Ammon's horn (tissue), 1 donor: ENCODE measurements at regions not wholly inside any gene's neighbourhood (a gene's known extent, or its start where the extent isn't known, plus 50 kb on each side); places are given as distances from the start of the nearest gene placed in this dataset.
A peak's percentile ranks its signal among the peaks of the same experiment; 100 is the strongest.
"Not testable (repeated sequence)": the region's sequence is repeated elsewhere in the genome, so short reads cannot be mapped to it uniquely, and the experiment has no call there.

Source experiments
- DNase-seq: peaks from one replicate; pipeline ENCODE4 v3.0.0-alpha.2; 2016; ENCODE audit warnings: low spot score

DNA sequence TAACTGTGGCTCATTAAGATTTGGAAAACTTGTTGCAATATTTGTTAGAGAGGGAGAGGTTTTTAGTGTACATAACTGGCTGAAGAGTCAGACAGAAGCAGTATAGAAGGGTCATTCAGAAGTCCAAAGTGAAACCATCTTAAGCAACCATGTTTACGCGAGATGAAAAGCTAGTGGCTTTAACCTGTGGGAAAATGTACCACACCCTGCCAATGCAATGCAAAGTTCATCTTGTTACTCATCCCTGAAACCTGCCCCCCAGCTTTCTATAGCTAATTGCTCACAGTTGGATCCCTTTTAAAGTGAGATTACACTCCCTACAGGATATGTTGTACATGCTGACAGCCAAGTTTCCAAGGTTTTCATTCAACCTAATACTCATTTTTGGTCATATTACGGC lies 96.7 kb upstream of the RAPGEF2 start:
- DNase-seq = no peak

DNA sequence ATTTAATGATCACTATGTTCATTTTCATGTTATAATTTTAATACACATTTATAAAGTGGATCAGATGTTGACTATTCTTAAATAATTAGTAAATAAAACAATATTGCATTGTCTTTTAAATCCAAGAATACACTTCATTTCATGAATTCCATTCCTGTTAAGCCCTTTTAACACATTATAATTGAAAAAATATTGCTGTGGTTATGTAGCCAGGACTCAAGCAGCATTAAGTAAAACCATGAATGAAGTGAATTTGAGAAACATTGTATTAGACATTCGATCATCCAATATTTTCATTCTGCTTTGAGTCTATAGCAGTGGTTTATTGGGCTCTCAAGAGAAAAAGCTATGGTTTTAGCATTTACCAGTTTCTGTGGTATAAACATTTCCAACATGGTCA lies 94.2 kb upstream of the RAPGEF2 start:
- DNase-seq = no peak

DNA sequence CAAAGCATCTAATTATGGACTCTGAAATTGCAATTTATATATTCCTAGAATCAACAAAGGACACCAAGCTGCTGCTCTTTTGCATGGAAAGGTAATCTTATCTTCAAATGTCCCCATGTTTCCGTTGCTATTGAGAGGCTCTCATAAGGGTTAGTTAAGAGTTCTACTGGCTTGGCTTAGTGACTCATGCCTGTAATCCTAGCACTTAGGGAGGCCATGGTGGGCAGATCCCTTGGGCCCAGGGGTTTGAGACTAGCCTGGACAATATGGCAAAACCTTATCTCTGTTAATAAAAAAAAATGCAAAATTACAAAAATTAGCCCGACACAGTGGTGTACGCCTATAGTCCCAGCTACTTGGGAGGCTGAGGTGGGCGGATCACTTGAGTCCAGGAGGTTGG lies 93.4 kb upstream of the RAPGEF2 start:
- DNase-seq = no peak

DNA sequence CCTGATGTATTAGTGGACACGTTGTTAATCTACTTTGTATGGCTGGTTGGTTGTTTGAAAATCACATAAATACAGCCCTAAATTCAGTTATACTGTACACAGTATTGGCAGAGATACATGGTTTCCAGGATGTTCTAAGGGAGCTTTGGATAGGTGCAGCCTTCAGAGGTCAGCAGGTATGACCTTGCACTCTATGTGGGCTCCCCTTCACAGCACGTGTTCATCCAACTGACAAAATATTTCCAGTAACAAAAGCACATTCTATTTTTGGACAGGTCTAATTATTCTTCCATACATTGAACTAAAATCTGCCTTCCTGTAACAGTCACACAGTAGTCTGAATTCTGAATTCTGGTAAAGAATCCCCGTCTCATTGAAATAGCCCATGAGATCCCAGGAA lies 92.8 kb upstream of the RAPGEF2 start:
- DNase-seq = no peak

DNA sequence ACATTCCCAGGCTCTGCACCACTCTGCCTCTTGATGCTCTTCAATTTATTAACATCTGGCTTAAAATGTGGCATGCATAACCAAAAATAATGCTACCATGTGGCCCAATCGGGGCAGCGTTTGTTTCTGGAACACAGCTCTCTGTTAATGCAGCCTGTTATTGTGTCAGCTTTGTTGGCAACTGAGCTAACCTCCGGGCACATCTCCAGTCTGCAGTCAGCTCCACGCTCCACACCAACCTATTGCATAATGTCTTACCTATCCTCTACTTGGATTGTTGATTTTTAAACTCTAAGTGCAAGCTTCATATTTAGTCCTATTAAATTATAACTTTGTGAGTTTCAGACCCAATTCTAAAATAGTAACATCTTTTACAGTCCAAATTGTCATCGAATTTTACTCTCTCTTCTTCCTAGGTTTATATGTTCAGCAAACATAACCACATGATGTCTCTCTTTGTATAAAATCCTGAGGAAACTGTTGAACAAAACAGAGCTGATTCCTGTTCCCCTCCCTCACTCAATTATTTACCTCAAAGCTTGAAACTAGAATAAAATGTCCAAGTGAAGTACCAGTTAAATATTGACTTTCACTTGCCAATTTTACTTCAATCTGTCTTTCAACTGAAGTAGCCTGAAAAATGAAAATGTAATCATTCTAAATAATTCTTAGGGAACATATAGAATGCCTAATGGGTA lies 92.2 kb upstream of the RAPGEF2 start:
- DNase-seq = peak; percentile 83

DNA sequence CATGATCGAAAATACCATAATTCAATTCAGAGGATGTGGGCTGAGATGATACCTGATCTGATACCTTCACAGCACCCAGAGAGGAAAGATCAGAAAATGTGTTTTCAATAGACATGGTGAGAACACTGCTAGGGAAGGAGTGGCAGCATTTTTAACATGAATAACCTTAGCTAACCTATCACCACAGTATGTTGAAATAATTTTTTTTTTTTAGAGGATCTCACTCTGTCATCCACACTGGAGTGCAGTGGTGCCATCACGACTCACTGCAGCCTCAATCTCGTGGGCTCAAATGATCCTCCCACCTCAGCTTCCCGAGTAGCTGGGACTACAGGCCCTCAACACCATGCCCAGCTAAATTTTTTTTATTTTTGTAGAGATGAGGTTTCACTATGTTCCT lies 90.5 kb upstream of the RAPGEF2 start:
- DNase-seq = no peak

DNA sequence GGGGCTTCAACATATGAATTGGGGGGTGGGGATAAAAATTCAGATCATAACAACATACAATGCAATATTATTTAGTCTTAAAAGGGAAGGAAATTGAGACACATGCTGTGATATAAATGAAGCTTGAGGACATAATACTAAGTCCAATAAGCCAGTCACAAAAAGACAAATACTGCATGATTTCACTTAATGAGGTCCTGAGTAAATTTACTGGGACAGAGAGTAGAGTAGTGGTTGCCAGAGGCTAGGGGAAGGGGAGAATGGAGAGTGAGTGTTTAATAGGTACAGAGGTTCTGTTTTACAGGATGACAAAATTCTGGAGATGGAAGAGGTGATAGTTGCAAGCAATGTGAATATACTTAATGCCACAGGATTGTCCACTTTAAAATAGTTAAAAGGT lies 89.2 kb upstream of the RAPGEF2 start:
- DNase-seq = no peak

DNA sequence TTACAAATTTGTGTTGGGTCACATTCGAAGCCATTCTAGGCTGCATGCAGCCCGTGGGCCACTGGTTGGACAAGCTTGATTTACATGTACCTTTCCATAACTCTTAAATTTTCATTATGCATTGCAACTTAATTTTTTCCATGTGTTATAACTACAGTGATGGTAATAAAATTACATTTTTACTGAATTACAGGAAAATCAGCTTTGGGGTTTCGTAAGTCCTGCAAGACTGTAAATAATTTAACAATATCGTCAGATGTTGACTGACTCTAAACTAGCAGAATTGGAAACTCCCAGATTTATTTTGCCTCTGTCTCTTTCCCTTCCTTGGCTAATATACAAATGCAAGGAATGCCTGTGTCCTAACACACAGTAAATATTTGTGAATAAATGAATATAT lies 88.0 kb upstream of the RAPGEF2 start:
- no peak for DNase-seq

DNA sequence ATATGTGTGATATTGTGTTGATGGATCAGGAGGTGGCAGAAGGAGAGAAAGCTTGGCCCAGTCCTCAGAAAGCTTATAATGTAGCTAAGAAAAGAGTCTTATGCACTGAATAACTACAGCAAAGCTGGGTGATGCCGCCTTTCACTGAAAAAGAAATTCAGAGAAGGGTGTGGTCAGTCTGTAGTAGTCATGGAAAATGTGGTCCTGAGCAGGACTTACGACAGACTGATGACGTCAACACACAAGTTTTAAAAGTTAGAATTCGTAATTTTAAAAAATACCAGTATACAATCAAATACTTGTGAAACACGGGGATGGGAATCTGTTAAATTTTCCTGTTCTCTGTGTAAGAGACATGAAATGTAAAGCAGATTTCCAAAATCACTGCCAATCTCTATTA lies 87.0 kb upstream of the RAPGEF2 start:
- no peak for DNase-seq

DNA sequence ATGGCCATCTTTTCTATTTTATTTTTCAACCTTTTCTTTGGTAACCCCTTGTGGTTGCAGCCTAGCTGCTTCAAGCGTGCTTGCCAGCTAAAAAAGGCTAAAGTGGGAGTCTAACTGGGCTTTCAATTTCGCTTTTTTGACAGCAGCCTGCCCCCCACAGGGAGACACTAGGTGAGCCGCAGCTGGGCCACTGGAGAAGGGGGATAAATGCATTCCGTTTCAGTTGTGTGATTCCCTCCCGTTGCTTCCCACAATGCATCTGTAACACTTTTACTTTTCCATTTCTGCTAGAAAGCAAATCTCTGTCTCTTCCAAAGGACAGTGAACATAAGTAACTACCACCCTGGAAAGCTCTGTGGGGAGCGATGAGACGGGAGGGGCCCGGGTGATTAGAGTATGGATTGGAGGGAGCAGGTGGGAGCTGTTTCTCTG lies 86.3 kb upstream of the RAPGEF2 start:
- peak; percentile 20 for DNase-seq

DNA sequence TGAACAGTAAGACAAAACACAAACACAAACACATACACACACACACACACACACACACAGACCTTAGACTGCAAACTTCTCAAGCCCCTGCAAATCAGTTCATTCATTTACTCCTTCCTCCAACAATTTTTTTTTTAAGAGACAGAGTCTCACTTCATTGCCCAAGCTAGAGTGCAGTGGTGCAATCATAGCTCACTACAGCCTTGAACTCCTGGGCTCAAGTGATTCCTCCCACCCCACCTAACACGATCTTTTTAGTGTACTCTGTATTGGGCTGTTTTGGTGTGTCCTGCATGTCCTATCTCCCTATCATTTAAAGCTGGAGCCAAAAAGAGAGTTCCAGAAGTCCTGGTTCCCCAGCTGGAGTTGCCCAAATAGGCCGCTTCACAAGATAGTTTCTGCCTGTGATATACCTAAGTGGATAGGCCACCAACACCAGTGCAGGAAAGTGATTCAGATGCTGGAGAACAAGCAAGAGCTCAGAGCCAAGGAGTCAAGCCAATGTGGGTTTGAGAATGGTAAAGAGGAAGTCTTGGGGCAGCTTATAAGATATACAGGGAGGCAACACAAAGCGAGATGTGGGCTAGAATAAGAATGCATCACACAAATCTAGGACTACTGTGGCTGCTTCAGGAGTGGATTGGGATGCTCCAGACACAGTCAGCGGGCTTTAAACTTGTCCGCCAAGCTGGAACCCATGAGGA lies 85.4 kb upstream of the RAPGEF2 start:
- DNase-seq = no peak

DNA sequence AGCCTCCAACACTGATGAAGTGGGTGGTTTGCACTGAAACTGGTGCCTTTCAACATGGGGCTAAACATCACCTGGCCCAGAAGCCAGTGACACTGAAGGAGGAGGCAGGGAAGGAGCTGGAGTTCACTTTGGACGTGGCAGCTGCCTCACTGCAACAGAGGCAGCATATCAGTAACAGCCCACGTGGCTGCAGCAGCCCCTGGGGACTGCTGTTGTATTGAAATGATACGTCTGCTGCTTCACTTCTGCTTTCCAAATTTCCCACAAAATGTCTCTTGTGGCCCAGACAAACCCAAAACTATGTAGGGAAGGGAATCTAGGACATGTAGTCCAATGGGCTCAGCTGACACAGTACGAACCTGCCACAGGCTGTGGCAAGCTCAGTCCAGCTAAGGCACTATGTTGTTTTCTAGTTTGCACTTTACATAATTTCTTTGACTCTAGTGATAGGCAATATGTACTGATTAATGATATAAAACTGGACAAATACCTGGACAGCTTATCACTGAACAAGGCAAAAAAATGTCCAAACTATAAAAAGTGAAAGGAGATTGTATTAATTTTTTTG lies 84.7 kb upstream of the RAPGEF2 start:
- no peak for DNase-seq

DNA sequence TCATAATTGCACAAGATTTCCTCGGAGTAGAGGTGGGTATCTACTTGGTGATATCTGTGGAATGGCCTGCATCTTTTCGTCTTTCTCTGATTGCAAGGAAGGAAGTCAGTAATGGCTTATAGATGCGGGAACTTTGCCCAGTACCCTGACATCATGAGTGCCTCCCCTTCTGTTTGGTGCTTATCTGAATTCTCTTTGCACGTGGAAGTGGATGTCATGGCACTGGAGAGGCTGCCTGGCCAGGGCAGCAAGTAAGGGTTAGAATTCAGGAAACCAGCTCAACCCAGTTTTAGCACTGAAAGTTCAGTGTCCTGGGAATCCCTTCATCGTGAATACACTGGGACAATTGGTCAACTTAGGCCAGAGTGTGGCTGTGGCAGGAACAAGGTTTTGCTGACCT lies 83.5 kb upstream of the RAPGEF2 start:
- no peak for DNase-seq

DNA sequence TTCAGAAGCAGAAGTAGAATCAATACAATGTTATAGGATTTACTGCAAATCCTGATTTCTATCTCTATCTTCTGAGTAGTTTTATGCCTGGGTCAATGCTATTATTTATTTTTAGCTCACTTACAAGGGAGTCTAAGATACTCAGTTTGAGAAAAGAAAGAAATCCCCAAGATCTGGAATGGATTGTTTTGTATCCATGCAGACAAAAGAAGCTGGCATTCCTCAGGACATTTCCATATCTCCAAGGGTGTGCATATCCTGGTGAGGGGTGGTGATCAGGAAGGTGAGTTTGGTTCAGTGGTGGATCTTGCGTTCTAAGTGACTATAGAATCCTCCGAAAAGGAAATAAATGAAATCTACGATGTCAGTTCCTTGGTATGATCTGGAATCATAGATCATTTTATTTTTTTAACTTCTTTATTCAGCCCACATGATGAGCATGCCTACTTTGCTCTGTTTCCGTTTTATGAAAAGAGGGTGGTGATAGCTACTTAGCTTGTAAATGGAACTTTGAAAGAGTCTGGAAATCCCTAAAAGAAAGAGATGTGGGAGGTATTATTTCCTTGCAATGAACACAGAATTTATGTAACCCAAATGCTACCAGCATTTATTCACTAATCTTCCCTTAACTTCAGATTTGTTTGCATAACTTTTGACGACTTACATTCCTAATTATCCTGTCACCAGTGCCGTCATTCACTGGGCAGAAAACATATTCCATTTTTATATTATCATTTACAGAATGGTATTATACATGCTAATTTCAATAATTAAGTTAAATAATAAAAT lies 81.1 kb upstream of the RAPGEF2 start:
- no peak for DNase-seq

DNA sequence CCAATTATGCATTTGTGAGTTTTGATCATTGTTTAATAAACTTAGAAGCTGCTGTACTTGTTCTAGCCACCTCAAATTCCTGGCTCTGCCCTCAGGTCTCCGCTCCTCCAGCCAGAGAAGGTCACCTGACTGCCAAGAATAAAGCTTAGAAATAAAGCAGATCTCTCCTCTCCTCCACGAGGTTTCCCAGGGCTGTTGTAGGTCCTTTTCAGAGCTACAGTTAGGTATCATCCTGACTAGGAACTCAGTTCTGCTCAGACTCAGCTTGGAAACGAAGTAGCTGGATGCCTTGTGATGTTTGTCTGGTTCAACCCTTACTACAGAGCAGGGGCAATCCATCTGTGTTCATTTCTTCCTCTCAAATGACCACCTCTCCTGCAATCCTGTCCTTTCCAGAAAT lies 79.1 kb upstream of the RAPGEF2 start:
- DNase-seq = no peak

DNA sequence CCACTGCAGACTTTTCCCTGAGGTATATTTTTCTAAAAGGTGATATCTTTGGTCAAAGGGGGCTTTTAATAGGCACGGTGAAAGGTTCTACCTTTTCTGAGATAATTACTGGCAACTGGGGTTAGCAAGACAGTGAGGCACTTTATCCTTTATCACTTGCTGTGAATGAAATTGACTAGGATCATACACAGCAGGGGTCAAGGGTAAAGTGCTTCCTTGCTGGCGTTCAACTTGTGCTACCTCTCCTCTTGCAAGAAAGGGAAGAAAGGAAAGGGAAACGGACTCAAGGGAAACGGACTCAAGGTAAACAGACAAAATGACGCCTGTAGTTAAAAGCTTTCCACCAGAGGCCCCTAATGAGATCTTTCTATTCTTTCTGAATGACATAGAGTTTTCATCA lies 78.6 kb upstream of the RAPGEF2 start:
- no peak for DNase-seq

DNA sequence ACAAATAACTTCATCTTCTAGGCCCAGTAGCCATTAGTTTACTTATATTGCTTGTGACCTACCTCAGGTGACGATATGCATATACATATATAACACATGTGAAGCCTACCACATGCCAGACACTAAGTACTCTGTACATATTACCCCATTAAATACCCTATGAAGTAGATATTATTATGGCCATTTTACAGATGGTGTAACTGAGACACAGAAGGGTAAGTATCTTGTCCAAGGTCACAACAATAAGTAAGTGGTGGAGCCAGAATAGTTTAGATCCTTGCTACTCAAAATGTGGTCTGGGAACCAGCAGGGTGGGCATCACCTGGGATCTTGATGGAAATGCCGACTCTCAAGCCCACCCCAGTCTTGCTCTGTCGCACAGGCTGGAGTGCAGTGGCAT lies 78.1 kb upstream of the RAPGEF2 start:
- no peak for DNase-seq

DNA sequence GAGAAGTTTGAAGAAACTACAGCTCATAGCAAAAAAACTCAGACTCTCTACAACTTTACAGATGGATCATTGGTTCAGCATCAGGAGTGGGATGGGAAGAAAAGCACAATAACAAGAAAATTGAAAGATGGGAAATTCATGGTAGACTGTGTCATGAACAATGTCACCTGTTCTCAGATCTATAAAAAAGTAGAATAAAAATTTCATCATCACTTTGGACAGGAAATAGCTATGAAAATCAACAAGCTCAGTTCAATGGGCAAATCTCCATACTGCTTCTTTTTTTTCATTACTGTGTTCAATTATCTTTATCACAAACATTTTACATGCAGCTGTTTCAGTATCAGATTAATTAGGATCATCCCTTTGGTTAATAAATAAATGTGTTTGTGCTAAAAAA lies 76.5 kb upstream of the RAPGEF2 start:
- no peak for DNase-seq

DNA sequence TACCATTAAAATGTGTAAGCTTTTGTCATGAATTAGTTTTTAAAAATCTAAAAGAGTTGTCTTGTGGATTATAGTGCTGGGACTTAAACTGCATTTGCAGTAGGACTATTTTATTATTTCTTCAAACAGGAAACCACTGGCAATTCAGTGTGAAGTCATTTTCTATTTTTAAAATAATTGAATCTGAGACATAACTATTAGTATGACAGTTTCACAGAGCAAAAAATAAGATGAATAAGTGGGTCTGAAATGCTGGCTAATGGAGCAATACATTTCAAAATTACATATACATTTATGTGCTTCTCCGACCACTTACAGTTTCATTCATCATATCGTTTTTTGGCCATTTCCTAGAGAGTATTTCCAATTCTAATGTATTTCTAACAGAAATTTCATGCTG lies 75.3 kb upstream of the RAPGEF2 start:
- DNase-seq = no peak

DNA sequence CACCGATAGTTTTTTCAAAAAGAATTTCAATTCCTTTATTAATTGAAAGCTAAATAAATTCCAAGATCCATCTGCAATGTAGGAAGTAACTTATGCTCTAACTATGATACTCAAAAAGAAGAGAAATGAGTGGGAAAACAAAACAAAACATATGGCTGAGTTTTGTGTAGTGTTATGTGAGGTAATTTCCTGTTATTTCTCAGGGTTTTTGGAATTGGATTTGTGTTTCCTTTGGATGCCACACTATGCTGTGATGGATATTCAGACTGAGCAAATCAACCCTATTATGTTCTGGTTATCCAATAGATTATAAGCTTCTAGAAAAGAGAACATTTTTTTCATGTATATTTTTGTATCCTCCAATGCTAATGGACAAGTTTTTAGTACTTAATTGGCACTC lies 73.4 kb upstream of the RAPGEF2 start:
- DNase-seq = no peak

DNA sequence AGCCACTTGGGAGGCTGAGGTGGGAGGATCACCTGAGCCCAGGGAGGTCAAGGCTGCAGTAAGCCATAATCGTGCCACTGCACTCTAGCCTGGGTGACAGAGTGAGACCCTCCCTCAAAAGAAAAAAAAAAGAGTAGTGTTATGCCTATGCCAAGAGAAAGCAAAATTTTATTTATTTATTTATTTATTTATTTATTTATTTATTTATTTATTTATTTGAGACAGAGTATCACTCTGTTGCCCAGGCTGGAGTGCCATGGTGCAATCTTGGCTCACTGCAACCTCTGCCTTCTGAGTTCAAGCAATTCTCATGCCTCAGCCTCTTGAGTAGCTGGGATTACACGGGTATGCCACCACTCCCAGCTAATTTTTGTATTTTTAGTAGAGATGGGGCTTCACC lies 72.6 kb upstream of the RAPGEF2 start:
- DNase-seq = not testable (repeated sequence)

DNA sequence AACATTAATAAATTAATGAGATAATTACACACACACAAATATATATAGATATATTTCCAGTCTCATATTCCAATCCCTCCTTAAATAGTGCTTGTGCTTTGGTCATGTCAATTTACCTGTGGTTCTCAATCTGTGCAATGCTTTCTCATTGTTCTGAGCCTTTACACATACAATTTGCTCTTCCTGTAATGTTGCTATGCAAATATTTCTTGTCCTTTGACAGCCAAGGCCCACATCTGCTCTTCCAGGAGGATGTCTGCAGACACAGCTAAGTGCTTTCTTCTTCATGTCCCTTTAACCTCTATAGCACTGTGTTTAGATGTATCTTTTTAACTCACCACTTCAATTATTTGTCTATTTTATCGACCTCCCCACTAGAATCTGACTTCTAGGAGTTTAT lies 67.3 kb upstream of the RAPGEF2 start:
- no peak for DNase-seq

DNA sequence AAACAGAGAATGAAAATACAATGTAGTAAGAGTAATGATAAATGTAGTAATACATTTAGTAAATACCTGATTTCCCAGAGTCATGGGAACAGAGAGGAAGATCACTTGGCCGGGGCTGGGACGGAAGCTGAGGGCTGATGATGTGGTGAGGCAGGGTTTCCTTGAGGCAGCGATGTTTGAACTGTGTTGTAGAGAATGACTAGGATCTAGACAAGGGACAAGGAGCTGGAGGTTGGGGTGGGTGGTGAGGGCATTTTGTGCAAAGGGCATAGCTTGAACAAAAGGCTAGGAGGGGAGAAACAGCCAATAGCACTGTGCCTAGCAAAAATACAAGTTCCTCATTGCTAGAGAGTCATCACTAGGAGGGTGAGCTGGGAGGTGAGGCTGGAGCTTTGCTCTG lies 64.3 kb upstream of the RAPGEF2 start:
- DNase-seq = no peak
